ENCODE measurements at regions not wholly inside any gene's neighbourhood (a gene's known extent, or its start where the extent isn't known, plus 50 kb on each side); places are given as distances from the start of the nearest gene placed in this dataset.

GRCh38 chr22:19586922-19587684 is 62.9 kb upstream of the CLDN5 start (continued):
- no peak for TF ChIP-seq SIX5 (IDR thresholded peaks at IDR 0.05; ENCODE audit: borderline replicate concordance in 1 of 2, insufficient read depth in 1 of 2, low read depth in 1 of 2, low read length in 2 of 2)
- TF ChIP-seq TEAD4 (IDR thresholded peaks at IDR 0.05; ENCODE audit: low read length), result no peak
- TF ChIP-seq TEAD4 (CRISPR knock-in tag; IDR thresholded peaks at IDR 0.05; ENCODE audit: borderline replicate concordance), result 0 out of 2 replicates have a peak, but pooled peaks have one; percentile 10
- TF ChIP-seq MYBL2 (IDR thresholded peaks at IDR 0.05; ENCODE audit: low read depth), result no peak
- TF ChIP-seq MYBL2 (CRISPR knock-in tag; IDR thresholded peaks at IDR 0.05; ENCODE audit: borderline replicate concordance), result 0 out of 2 replicates have a peak, but pooled peaks have one; percentile 60
- no peak for TF ChIP-seq GMEB1 (CRISPR knock-in tag; IDR thresholded peaks at IDR 0.05)
- no peak for TF ChIP-seq ZNF134 (CRISPR knock-in tag; conservative IDR thresholded peaks at IDR 0.05)
- TF ChIP-seq ZNF263 (CRISPR knock-in tag; IDR thresholded peaks at IDR 0.05; ENCODE audit: borderline replicate concordance), result peak; percentile 68
- peak; percentile 77; the same call in 1 of the 2 replicates for TF ChIP-seq THAP12 (CRISPR knock-in tag; IDR thresholded peaks at IDR 0.05)
- TF ChIP-seq PML (IDR thresholded peaks at IDR 0.05; ENCODE audit: low read length), result no peak
- TF ChIP-seq SMARCA4 (IDR thresholded peaks at IDR 0.05), result no peak
- TF ChIP-seq ZC3H4 (CRISPR knock-in tag; IDR thresholded peaks at IDR 0.05; ENCODE audit: borderline replicate concordance), result peak; percentile 17; the same call in 1 of the 2 replicates
- TF ChIP-seq KDM5B (IDR thresholded peaks at IDR 0.05; ENCODE audit: insufficient replicate concordance, low read depth, low read length), result peak; percentile 34
- no peak for TF ChIP-seq ZEB2 (IDR thresholded peaks at IDR 0.05)
- TF ChIP-seq IRF2 (CRISPR knock-in tag; IDR thresholded peaks at IDR 0.05), result 0 out of 2 replicates have a peak, but pooled peaks have one; percentile 16
- peak; percentile 88 for TF ChIP-seq ZNF511 (CRISPR knock-in tag; IDR thresholded peaks at IDR 0.05)
- TF ChIP-seq MYNN (IDR thresholded peaks at IDR 0.05), result no peak
- no peak for TF ChIP-seq MYNN (CRISPR knock-in tag; IDR thresholded peaks at IDR 0.05)
